ENCODE measurements at regions not wholly inside any gene's neighbourhood (a gene's known extent, or its start where the extent isn't known, plus 50 kb on each side); places are given as distances from the start of the nearest gene placed in this dataset.

DNA sequence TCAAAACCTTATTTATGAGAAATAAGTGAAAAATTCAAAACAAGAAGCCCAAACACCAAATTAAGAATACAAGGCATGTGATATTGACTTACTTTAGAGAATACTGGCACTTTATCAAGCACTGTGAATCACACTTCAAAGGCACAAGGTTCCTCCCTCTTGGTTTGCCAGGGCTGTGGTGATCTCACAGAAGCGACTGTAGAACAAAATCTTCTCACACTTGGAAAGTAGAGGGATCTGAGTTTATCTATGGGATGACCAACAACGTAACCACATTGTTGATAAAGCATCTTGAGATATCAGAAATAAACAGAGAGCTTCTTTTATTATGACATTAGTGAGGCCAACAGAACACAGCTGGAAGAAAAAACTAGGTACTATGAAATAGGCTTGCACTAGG is 295.9 kb downstream of the NFIB start:
- no peaks in the 10 kb centered on the region for H3K4me1 ChIP-seq (ENCODE audit: control insufficient read depth, extremely low read depth, insufficient read depth, low read length)
- no peak for TF ChIP-seq EZH2 (IDR thresholded peaks at IDR 0.05; ENCODE audit: low read length)
- TF ChIP-seq, protein P1, sequence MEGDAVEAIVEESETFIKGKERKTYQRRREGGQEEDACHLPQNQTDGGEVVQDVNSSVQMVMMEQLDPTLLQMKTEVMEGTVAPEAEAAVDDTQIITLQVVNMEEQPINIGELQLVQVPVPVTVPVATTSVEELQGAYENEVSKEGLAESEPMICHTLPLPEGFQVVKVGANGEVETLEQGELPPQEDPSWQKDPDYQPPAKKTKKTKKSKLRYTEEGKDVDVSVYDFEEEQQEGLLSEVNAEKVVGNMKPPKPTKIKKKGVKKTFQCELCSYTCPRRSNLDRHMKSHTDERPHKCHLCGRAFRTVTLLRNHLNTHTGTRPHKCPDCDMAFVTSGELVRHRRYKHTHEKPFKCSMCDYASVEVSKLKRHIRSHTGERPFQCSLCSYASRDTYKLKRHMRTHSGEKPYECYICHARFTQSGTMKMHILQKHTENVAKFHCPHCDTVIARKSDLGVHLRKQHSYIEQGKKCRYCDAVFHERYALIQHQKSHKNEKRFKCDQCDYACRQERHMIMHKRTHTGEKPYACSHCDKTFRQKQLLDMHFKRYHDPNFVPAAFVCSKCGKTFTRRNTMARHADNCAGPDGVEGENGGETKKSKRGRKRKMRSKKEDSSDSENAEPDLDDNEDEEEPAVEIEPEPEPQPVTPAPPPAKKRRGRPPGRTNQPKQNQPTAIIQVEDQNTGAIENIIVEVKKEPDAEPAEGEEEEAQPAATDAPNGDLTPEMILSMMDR (optimal IDR thresholded peaks at IDR 0.05 in 1 of 3, IDR thresholded peaks at IDR 0.05 in 1 of 3, conservative IDR thresholded peaks at IDR 0.05 in 1 of 3; ENCODE audit: extremely low read depth in 1 of 3, insufficient read depth in 2 of 3, low read length in 3 of 3), result no peak
- no peaks in the 10 kb centered on the region for H3K9me1 ChIP-seq (ENCODE audit: control insufficient read depth, extremely low read depth, insufficient read depth, low read length)
- H2AFZ ChIP-seq (ENCODE audit: control insufficient read depth, low read length), result no peak overlapping the region
- no peaks in the 10 kb centered on the region for H3K9me3 ChIP-seq (ENCODE audit: control insufficient read depth, low read depth, low read length)
- H3K79me2 ChIP-seq (ENCODE audit: control insufficient read depth, insufficient read depth, low read length), result no peaks in the 10 kb centered on the region
- no peaks in the 10 kb centered on the region for H3K27me3 ChIP-seq (ENCODE audit: control insufficient read depth, extremely low read depth, insufficient read depth, low read length)
- no peaks in the 10 kb centered on the region for H3K36me3 ChIP-seq (ENCODE audit: control insufficient read depth in 2 of 2, extremely low read depth in 1 of 2, insufficient read depth in 2 of 2, low read length in 2 of 2)
- no peak overlapping the region for H3K4me2 ChIP-seq (ENCODE audit: control insufficient read depth, extremely low read depth, insufficient read depth, low read depth, low read length)
- DNase-seq (ENCODE audit: low read depth, low spot score) (peak; percentile 17), FAIRE-seq (peak; percentile 74)
- H3K27ac ChIP-seq (ENCODE audit: control insufficient read depth, insufficient read depth, low read length), result no peak overlapping the region
- H3K4me3 ChIP-seq (ENCODE audit: control insufficient read depth in 2 of 3, extremely low read depth in 1 of 3, insufficient read depth in 2 of 3, low read depth in 1 of 3, low read length in 3 of 3), result no peak overlapping the region
- H4K20me1 ChIP-seq (ENCODE audit: control insufficient read depth, extremely low read depth, insufficient read depth, low read length), result no peaks in the 10 kb centered on the region
- no peak overlapping the region for H3K9ac ChIP-seq (ENCODE audit: control insufficient read depth, extremely low read depth, insufficient read depth, low read length)
- dilution Hi-C loops (cut with MboI; ENCODE audit: extremely low pct_ligation_motif_present, low sequenced_read_pairs), result no loop called here

DNA sequence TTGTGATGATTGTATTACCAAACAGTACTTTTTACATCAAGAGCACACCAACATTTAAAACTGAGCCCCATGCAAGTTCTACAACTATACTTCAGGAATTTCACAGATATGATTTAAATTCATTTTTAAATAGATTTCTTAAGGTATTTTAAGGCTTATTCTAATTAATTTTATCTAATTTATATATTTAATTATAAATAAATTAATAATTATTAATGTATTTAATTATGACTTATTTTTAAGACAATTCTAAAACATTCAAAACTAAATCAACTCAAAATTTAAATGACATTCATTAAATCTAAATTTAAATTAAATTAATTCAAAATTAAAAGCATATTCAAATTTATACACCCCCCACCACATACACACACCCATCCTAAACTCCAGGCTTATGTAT is 299.2 kb downstream of the NFIB start:
- Histone ChIP-seq H3K4me2 (ENCODE audit: control insufficient read depth, extremely low read depth, insufficient read depth, low read depth, low read length) (no peak overlapping the region), H3K36me3 (ENCODE audit: control insufficient read depth in 2 of 2, extremely low read depth in 1 of 2, insufficient read depth in 2 of 2, low read length in 2 of 2) (no peaks in the 10 kb centered on the region), H3K9me3 (ENCODE audit: control insufficient read depth, low read depth, low read length) (no peaks in the 10 kb centered on the region), H3K27me3 (ENCODE audit: control insufficient read depth, extremely low read depth, insufficient read depth, low read length) (no peaks in the 10 kb centered on the region), H4K20me1 (ENCODE audit: control insufficient read depth, extremely low read depth, insufficient read depth, low read length) (no peaks in the 10 kb centered on the region), H3K9me1 (ENCODE audit: control insufficient read depth, extremely low read depth, insufficient read depth, low read length) (no peaks in the 10 kb centered on the region), H3K4me1 (ENCODE audit: control insufficient read depth, extremely low read depth, insufficient read depth, low read length) (no peaks in the 10 kb centered on the region), H3K27ac (ENCODE audit: control insufficient read depth, insufficient read depth, low read length) (no peak overlapping the region), H3K9ac (ENCODE audit: control insufficient read depth, extremely low read depth, insufficient read depth, low read length) (no peak overlapping the region), H3K4me3 (ENCODE audit: control insufficient read depth in 2 of 3, extremely low read depth in 1 of 3, insufficient read depth in 2 of 3, low read depth in 1 of 3, low read length in 3 of 3) (no peak overlapping the region), H2AFZ (ENCODE audit: control insufficient read depth, low read length) (no peak overlapping the region), H3K79me2 (ENCODE audit: control insufficient read depth, insufficient read depth, low read length) (no peaks in the 10 kb centered on the region)
- DNase-seq (ENCODE audit: low read depth, low spot score) (no peak), FAIRE-seq (no peak)
- TF ChIP-seq EZH2 (IDR thresholded peaks at IDR 0.05; ENCODE audit: low read length), result no peak
- TF ChIP-seq, protein P1 (optimal IDR thresholded peaks at IDR 0.05 in 1 of 3, IDR thresholded peaks at IDR 0.05 in 1 of 3, conservative IDR thresholded peaks at IDR 0.05 in 1 of 3; ENCODE audit: extremely low read depth in 1 of 3, insufficient read depth in 2 of 3, low read length in 3 of 3), result no peak
- dilution Hi-C loops (cut with MboI; ENCODE audit: extremely low pct_ligation_motif_present, low sequenced_read_pairs), result no loop called here

All from keratinocyte (primary cell).